Right lobe of liver (tissue), 6 donors: ENCODE measurements at regions not wholly inside any gene's neighbourhood (a gene's known extent, or its start where the extent isn't known, plus 50 kb on each side); places are given as distances from the start of the nearest gene placed in this dataset.

Source experiments
- ATAC-seq, 4 donors: fragments of 200-7000 bp; cut with Tn5 transposase; one replicate each; pipeline ENCODE4 v1.9.1; 2020; ENCODE audit warnings: mild to moderate bottlenecking in 4 of 4, moderate library complexity in 4 of 4
- DNase-seq, 3 donors: peaks; one replicate each; pipeline ENCODE4 v3.0.0-alpha.2; 2020
- H3K27ac ChIP-seq, 3 donors: fragments of 200-600 bp; one replicate each; pipeline ENCODE4 v1.8.0; 2022
- H3K27me3 ChIP-seq, 2 donors: fragments of 200-600 bp; one replicate each; pipeline ENCODE4 v1.8.0; 2022
- H3K36me3 ChIP-seq, 4 donors: fragments of 200-600 bp; sonication (generic) in 1 of 4; one replicate each; pipeline versions ENCODE4 v1.5.1 to v1.8.0; 2017 to 2022; ENCODE audit warnings: control low read depth in 1 of 4
- H3K4me1 ChIP-seq, 4 donors: fragments of 200-600 bp; sonication (generic) in 1 of 4; one replicate each; pipeline versions ENCODE4 v1.5.1 to v1.8.0; 2017 to 2022; ENCODE audit warnings: control low read depth in 1 of 4
- H3K4me3 ChIP-seq, 3 donors: fragments of 200-600 bp; one replicate each; pipeline ENCODE4 v1.8.0; 2022
- H3K9me3 ChIP-seq, 4 donors: fragments of 200-600 bp; sonication (generic) in 1 of 4; one replicate each; pipeline versions ENCODE4 v1.5.1 to v1.8.0; 2017 to 2022; ENCODE audit warnings: control low read depth in 1 of 4
- CTCF ChIP-seq, 4 donors: fragments of 200-600 bp in 3 of 4; fragments of 450-650 bp in 1 of 4; IDR thresholded peaks; one replicate each; pipeline versions ENCODE4 v1.5.1 to v1.8.0; 2016 to 2022; ENCODE audit warnings: antibody characterized with exemption in 4 of 4, mild to moderate bottlenecking in 2 of 4
- POLR2A ChIP-seq: fragments of 450-650 bp; IDR thresholded peaks from one replicate; pipeline ENCODE4 v1.6.1; 2017; ENCODE audit warnings: antibody characterized with exemption, mild to moderate bottlenecking
- WGBS: methylation state at CpG from one replicate; pipeline ENCODE4 v1.1.6; 2018; ENCODE audit warnings: low coverage, low lambda C conversion rate; ENCODE audit not compliant: insufficient coverage; ENCODE audit errors: missing lambda C conversion rate; 5-methylcytosine and 5-hydroxymethylcytosine counted together
- intact Hi-C, 2 donors: fragments of 100-400 bp; cut with DNase I; formaldehyde crosslinking; loops; one replicate each; pipeline versions ENCODE4 v1.11.2 to v1.14.1; 2022
- donor health status: DM: no; HTN: yes; CAD: no.
- donor health status: DM: no; HTN: no; CAD: no.
- donor health status: DM: no; HTN: no; CAD: no.
- donor health status: DM: no; HTN: yes; CAD: no.
- donor health status: DM: no; HTN: yes; CAD: no.

GRCh38 chr2:176748662-176749061 is 463.9 kb upstream of the HNRNPA3 start:
- intact Hi-C loops = no loop called here
- 75% methylated on average over 2 of the region's 2 CpGs for WGBS
- ATAC-seq (no peak), DNase-seq (no peak)
- H3K4me3 ChIP-seq = no peak overlapping the region
- no peak overlapping the region for H3K27ac ChIP-seq
- H3K4me1 ChIP-seq = no peaks in the 10 kb centered on the region
- no peaks in the 10 kb centered on the region for H3K36me3 ChIP-seq
- no peaks in the 10 kb centered on the region for H3K27me3 ChIP-seq
- H3K9me3 ChIP-seq = no peaks in the 10 kb centered on the region
- no peak for TF ChIP-seq CTCF (IDR thresholded peaks at IDR 0.05)
- TF ChIP-seq POLR2A = no peak

- TF ChIP-seq POLR2A = no peak
- no peak for TF ChIP-seq CTCF (IDR thresholded peaks at IDR 0.05)
- no peak for ATAC-seq
- WGBS = 56% methylated on average over 6 of the region's 6 CpGs
- Histone ChIP-seq H3K27ac (no peak overlapping the region), H3K9me3 (no peaks in the 10 kb centered on the region), H3K27me3 (peaks cover 0 to 4% of the 10 kb centered on the region in 2 donors), H3K4me3 (no peak overlapping the region), H3K36me3 (no peaks in the 10 kb centered on the region), H3K4me1 (no peaks in the 10 kb centered on the region)
- intact Hi-C loops = no loop called here
- DNase-seq = no peak
Measured at GRCh38 chr2:176751314-176752227, 461.0 kb upstream of the HNRNPA3 start.

- H3K36me3 ChIP-seq = no peaks in the 10 kb centered on the region
- no peak for TF ChIP-seq CTCF (IDR thresholded peaks at IDR 0.05)
- TF ChIP-seq POLR2A = no peak
- intact Hi-C loops = no loop called here
- H3K9me3 ChIP-seq = no peaks in the 10 kb centered on the region
- H3K27me3 ChIP-seq = peaks cover 0 to 4% of the 10 kb centered on the region in 2 donors
- no peak overlapping the region for H3K27ac ChIP-seq
- no peak overlapping the region for H3K4me3 ChIP-seq
- H3K4me1 ChIP-seq = no peaks in the 10 kb centered on the region
- ATAC-seq = no peak
- WGBS = 100% methylated on average over 1 of the region's 1 CpG
- DNase-seq = no peak
Measured at GRCh38 chr2:176752295-176752694, 460.3 kb upstream of the HNRNPA3 start.

- Histone ChIP-seq H3K4me3 (no peak overlapping the region), H3K27ac (no peak overlapping the region), H3K27me3 (peaks cover 0 to 4% of the 10 kb centered on the region in 2 donors), H3K4me1 (no peaks in the 10 kb centered on the region), H3K36me3 (no peaks in the 10 kb centered on the region), H3K9me3 (no peaks in the 10 kb centered on the region)
- DNase-seq (no peak), ATAC-seq (no peak)
- TF ChIP-seq POLR2A (no peak), CTCF (IDR thresholded peaks at IDR 0.05) (no peak)
- intact Hi-C loops = no loop called here
- 76% methylated on average over 3 of the region's 3 CpGs for WGBS
Measured at GRCh38 chr2:176753205-176753604, 459.4 kb upstream of the HNRNPA3 start.
